HG03135 (cell line): ENCODE measurements at regions not wholly inside any gene's neighbourhood (a gene's known extent, or its start where the extent isn't known, plus 50 kb on each side); places are given as distances from the start of the nearest gene placed in this dataset.

ENCODE experiments used
- ATAC-seq: cut with Tn5 transposase; IDR thresholded peaks from one replicate; pipeline ENCODE4 v1.9.1; 2021; ENCODE audit warnings: mild to moderate bottlenecking, moderate library complexity; ENCODE audit not compliant: unreplicated experiment

DNA sequence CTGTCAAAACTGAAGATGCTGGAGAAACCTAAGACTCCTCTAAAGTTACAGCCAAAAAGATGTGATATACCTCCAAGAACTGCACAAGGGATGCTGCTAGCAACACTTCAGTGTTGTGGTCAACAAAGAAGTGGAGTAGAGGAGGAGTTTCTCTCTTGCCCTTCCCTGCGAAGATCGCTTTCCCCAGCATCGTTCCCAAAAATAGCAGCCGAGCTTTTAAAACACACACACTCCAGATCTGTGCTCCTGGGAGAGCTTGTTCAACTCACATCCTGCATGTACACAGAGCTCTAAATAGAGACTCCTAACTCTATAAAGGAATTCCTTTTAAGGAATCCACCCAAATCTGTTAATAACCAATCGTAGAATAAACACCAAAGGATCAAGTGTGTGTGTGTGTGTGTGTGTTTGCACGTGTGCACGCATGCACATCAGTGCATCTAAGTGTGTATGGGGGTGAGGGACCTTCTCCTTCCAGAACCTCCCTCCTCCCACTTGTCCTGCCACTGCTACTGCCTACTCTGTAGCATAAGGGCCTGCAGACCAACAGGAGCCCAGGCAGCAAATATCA is 58.5 kb downstream of the PSMG1 start:
- ATAC-seq, result no peak

DNA sequence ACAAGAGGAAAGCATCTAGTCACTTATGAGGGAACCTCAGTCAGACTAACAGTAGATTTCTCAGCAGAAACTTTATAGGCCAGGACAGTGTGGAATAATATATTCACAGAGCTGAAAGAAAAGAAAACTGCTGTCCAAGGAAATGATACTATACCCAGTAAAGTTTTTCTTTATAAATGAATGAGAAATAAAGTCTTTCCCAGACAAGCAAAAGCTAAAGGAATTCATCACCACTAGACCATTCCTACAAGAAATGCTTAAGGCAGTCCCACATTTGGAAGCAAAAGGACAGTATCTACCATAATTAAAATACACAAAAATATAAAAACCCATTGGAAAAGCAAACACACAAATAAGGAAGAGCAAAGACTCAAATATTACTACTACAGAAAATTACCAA is 59.9 kb downstream of the PSMG1 start:
- ATAC-seq, result no peak

DNA sequence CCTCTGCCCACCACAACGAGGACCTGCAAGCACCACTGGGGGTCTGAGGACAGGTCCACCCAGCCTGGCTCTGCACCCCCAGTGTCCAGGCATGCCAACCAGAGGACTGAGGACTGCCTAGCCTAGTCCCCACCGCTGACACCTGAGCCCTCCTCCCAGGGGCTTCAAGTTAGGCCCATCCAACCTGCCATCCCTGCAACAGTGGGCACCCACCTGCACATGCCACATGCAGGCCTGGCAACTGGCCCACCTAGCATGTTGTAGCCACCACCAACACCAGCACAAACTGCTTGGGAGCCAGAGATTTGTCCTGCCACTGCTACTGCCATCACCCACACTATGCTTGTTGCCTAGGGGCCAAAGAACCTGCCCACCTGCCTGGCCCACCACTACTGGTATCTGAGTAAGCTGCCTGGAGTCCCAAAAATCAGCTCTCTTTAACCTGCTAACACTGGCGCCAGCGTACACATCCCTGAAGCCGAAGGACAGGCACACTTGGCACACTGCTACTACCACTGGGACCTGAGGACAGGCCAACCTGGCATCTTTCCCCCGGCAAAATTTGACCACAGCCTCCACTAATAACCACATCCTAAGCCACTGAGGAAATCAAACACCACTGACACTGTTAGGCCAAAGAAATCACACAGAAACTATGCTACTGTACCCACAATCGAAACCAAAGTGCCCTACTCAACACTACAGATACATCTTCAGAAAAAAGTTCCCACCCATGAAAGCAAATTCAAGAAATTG is 61.5 kb downstream of the PSMG1 start:
- no peak for ATAC-seq

DNA sequence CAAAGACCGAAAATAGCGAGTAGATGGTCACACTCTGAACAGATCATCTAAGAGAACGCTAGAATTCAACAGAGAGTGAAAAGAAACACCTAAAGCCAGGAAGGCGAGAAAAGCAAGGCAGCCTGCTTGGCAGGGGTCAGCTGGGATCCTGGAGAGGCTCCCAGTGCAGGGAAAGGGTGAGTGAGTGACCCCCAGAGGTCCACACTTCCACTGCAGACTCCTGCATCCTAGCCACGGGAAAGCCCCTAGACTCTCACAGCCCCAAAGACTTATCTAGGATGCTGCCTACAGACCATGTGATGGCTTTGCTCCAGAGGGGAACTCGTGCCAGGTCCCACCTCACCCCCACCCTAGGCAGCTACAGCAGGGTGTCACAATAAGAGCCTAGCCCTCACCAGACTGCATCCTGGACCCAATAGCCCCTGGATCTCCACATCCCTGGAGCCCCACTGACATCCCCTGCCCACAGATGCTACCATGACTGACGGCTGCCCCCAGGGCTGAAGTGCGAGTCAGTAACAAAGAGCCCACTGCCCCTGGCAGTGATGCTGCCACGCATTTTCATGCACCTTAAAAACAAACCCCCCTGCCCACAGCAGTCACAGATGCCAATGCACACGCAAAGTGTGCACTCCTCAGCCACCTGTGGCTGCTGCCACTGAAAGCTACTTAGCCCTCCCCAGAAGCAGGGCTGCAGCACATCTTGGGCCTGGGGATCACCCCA is 62.2 kb downstream of the PSMG1 start:
- ATAC-seq, result no peak

DNA sequence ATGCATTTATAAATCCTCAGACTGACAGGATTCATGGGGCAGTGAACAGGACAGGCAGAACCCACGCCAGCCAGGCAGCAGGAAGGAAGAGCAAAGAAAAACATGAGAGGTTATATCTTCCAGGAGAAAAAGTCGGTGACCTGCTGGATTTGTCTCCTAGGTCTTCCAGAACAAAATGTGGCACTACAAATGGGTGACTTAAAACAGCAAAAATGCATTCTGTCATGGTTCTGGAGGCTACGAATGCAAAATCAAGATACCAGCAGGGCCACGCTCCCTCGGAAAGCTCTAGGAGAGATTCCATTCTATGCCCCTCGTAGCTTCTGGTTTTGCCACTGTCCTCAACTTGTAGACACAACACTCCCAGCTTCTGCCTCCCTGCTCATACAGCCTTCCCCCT is 63.4 kb downstream of the PSMG1 start:
- ATAC-seq, result no peak

DNA sequence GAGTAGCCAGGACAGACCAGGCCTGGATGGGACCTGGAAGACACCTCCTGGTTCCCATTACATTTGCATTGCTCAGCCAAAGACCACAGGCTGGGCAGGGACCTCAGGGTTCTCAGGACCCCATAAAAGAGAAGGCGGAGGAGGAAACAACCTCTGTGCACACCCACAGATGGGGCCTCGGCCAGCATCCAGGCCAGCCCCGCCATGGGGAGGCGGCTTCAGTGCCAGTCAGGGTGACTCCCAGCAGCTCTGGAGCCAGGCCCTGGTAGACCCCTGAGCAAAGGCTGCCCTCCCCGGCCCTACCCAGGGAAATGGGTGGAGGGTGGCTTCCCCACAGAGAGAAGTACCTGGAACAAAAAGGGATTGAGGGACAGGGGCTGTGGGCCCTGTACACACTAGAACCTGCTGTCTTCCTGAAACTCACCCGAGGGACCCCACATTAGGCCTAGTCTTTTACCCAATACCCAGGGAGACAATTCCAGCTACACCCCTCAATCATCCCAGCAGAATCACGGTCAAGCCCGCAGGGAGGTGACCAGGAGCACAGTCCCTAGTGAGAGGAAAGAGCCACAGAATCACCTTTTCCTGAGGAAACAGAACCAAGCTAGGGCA is 64.5 kb downstream of the PSMG1 start:
- no peak for ATAC-seq

- ATAC-seq, result no peak
These were observed 65.2 kb downstream of the PSMG1 start for GRCh38 chr21:39118061-39118460.

GRCh38 chr21:39117440-39117970 is 65.7 kb downstream of the PSMG1 start:
- ATAC-seq, result no peak

GRCh38 chr21:39116761-39117439 is 66.4 kb downstream of the PSMG1 start:
- no peak for ATAC-seq

DNA sequence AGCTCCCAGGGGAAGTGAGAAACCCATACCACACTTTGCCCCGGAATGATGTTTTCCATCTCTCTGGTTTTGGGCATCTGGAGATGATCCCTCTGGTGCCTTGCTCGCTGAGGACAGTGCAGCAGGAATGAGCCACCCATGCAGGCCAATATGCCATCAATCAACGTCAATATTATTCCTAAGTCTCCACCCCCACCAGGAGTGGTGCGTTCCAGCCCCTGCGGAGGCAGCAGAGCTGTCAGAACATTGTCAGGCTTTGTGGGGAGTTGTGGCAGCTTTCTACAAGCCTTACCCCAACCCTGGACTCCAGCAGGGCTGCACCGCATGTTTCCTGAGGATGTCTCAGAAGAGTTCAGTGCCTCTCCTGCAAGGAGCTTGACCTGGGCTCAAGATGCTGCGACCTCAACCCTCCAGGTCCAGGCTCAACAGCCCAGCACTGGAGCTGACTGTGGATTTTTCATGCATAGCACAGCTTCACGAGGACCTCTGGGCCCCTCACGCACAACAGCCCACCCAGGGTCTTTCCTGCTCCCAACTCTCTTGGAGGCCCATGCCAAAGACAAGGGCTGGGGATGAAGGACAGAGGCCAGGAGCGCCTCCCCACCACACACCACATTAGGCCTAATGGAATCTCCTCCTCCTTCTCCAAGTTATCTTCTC is 67.5 kb downstream of the PSMG1 start:
- no peak for ATAC-seq

DNA sequence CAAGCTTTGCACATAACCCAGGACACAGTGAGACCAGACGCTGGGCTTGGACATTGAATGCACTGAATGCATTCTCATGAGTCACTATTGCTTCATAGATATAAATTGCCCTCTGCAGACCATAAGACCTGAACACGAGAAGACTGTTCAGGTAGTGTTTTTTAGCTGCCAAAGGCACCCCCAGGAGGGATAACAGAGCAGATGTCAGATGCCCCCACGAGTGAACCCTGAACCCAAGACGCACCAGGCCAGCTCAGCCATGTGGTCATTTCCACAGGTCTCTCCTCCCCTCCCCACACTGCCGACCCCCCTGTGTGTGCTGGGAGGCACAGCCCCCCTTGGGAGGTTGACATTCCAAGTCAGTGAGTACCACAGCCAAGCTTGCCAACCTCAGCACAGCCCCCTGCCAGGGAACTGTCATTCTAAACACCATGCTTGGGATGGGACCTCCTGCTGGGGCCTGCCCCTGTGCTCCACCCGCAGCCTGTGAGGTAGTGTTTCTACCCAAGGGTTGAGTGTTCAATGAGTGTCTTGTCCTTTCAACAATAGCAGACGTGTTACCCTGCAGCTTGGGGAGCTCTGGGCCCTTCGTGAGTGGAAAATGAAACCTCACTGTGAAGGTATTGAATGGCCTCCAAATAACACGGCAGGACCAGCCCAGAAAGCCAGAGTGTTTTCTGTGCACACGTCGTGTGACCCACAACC is 68.2 kb downstream of the PSMG1 start:
- ATAC-seq, result no peak

DNA sequence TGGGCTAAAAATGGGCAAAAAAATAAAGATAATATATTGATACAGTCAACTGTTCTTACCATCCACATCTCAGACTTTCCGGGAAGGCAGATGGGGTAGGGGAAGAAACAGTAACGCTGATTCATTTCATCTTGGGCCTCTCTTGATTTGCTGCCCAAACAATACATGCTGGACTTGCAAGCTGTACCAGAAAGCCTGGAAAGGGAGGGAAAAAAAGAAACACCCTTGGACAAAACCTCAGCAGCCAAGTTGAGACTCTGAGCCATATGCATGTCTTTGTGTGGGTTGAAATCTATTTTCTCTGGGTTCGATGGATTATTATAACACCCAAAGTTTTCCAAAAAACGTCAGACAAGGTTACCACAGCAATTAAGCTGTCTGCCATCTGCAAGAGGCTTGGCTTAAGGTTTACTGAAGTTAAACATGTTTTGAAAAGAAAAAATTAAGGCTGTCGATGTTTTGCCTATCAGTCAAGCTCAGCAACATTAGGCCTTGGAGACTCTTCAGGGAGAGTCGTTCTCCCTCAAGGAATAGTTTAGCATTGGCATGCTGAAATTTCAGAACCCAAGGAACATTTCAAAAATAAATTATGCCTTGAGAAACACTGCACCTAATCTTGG is 71.2 kb downstream of the PSMG1 start:
- ATAC-seq, result no peak

GRCh38 chr21:39110431-39110830 is 72.8 kb downstream of the PSMG1 start:
- no peak for ATAC-seq

DNA sequence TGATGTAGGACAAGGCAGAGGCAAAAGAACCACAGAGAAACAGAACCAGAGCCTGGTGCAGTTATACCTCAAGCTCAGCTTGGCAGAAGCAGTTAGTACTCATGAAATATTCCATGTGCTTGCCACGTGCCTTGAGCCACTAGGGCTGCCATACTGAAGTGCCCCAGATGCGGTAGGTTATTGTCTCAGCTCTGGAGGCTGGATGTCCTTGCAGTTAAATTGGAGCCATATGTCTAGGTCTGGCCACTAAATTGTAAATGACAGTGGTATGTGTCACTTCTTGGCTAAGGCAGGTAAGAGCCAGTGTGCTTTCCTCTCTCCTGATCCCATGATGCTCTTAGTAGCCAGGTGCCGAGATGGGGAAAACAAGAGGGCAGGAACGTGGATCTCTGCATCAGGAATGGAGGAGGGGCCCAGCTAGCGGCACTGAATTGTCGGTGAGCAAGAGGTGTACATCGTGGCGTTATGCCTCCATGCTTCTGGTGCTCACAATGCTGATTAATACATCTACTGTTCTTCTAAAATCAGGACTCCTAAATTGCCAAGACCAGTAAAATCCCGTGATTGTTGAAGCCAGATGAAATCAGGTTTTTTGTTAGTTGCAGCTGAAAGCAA is 73.5 kb downstream of the PSMG1 start:
- ATAC-seq, result no peak

DNA sequence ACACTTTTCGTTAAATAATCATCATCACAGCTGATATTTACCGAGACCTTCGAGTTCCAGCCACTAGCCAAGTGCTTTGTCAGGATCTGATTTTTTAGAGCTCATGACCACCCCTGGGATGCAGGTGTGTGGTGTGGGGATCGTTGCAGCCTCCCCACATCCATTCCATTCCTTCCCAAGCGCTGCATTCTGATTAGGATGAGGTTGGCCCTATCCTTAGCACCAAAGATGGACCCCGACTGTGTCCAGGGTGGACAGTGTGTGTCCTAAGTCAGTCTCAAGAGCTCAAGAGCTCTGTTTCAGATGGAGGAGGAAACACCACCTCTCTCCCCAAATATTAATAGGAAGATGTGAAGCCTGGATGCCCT is 74.1 kb downstream of the PSMG1 start:
- no peak for ATAC-seq

- ATAC-seq, result no peak
These were observed 74.7 kb downstream of the PSMG1 start for GRCh38 chr21:39108291-39109162.

DNA sequence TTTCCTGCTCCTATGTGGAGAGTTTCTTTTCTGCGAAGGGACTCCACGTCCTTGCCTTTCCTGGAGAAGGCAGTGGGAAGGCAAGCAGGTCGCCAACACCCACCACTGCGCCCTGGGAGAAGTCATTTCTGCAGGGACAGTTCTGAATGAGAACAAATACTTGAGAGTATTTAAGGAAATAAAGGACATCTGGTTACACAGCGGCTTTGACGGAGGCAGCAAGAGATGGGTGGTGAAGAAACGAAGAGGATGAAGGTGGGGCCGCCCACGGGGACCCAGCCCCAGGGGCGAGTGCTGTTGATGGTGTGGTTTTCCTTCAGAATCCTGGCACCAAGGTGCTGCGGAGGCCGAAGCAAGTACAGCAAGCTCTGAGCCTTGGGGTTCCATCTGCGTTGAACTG is 75.5 kb downstream of the PSMG1 start:
- ATAC-seq, result no peak

DNA sequence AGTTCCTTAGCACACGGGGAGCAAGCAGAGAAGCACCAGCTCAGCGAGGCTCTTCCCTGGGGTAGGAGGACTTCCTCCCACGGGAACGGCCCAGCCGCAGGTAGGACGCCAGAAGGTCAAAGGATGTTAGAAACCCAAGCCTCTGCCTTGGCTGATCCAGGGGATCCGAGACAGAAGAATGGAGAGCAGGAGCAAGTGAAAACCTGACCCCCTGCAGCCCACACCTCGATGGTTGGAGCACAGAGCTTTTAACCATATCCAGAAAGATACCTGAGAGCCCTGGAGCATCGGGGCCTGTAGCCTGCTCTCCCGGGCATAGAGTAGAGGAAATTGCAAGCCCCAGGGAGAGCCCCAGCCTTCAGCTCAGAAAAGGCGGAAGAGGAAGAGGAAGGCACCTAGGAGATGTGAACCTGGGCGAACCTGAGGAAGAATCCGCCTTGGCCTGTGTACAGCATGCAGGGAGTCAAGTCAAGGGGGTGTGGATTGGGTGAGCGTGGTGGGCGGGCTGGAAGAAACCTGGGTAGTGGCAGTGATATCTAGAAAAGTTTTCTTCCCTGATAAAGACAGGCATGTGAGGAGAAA is 76.3 kb downstream of the PSMG1 start:
- ATAC-seq, result no peak
